ENCODE measurements at regions not wholly inside any gene's neighbourhood (a gene's known extent, or its start where the extent isn't known, plus 50 kb on each side); places are given as distances from the start of the nearest gene placed in this dataset.

DNA sequence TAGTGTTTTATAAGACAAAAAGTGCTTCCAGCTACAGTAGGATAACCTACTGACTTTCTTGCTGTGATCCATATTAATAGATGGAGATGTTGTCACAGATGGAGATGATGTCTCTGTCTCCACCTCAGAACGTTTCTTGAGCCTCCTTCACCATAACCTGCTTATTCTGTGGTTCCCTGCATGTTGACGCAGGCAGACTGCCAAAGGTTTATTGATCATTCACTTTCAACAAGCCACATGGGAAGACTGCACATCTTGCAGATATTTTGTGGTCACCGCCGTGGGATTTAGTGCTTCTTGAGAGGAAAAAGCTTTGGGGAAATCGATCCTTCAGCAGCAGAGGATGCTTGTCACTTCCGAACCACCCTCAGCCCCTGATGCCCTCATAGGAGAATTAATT lies 943.0 kb upstream of the PRKX start:
- TF ChIP-seq, protein P1, sequence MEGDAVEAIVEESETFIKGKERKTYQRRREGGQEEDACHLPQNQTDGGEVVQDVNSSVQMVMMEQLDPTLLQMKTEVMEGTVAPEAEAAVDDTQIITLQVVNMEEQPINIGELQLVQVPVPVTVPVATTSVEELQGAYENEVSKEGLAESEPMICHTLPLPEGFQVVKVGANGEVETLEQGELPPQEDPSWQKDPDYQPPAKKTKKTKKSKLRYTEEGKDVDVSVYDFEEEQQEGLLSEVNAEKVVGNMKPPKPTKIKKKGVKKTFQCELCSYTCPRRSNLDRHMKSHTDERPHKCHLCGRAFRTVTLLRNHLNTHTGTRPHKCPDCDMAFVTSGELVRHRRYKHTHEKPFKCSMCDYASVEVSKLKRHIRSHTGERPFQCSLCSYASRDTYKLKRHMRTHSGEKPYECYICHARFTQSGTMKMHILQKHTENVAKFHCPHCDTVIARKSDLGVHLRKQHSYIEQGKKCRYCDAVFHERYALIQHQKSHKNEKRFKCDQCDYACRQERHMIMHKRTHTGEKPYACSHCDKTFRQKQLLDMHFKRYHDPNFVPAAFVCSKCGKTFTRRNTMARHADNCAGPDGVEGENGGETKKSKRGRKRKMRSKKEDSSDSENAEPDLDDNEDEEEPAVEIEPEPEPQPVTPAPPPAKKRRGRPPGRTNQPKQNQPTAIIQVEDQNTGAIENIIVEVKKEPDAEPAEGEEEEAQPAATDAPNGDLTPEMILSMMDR (IDR thresholded peaks at IDR 0.05; ENCODE audit: insufficient read depth, low read depth, low read length), result no peak
- TF ChIP-seq EZH2 (IDR thresholded peaks at IDR 0.05; ENCODE audit: insufficient read depth, low read length), result no peak

Data from astrocyte (in vitro differentiated cells and primary cell).